GM18498 (cell line): ENCODE measurements at regions not wholly inside any gene's neighbourhood (a gene's known extent, or its start where the extent isn't known, plus 50 kb on each side); places are given as distances from the start of the nearest gene placed in this dataset.
"Not testable (repeated sequence)": the region's sequence is repeated elsewhere in the genome, so short reads cannot be mapped to it uniquely, and the experiment has no call there.

Experiments
- ATAC-seq: cut with Tn5 transposase; IDR thresholded peaks from one replicate; pipeline ENCODE4 v1.9.1; 2021; ENCODE audit warnings: mild to moderate bottlenecking, moderate library complexity; ENCODE audit not compliant: unreplicated experiment

DNA sequence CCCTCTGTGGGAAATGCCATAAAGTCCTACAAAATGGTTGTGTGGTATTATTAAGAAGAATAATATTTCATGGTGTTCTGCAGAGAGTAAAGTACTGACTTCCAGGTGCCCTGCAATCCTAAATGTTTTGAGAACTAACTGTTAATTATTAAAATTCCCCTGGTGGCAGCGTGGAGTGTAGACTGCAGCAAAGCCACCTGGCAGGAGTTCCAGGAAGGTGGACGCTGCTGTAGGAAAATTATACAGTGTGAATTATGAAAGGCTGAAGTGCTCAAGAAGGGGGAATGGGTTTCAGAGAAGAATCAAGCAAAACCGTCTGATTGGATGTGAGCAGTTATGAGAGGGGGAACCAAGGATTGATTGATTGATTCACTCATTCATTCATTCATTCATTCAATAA, 572.4 kb upstream of the PPP2R3A start:
- no peak for ATAC-seq

DNA sequence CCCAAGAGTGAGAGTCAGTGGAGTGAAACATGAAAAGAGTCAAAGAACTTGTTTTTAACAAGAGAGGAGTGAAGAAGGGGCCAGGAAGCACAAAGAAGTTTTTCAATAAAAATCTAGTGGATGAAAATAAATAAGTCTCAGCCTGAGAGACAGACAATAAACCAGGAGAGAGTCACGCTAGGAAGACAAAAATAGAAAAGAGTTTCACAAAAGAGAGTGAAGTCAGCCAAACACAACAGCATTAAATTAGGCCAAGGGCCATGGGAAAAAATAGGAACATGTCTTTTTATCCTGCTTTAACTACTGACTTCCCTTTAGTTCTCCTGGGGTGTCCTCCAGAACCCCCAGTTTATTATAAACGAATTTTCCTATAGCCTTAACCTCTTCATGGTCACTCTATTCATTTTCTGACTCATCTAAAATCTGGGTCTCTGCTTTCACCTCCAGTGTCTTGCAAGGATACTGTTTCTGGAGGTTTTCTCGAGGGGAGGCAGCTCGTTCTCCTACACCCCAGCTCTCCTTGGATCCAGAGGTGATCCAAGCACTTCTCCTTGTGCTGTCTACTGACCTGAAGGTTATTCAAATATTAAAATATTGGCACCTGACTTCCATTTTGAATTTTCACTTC, 571.5 kb upstream of the PPP2R3A start:
- ATAC-seq, result no peak

- no peak for ATAC-seq
Observed at GRCh38 chr3:135412475-135412874, 553.1 kb upstream of the PPP2R3A start.

- no peak for ATAC-seq
Observed at GRCh38 chr3:135416182-135416581, 549.3 kb upstream of the PPP2R3A start.

DNA sequence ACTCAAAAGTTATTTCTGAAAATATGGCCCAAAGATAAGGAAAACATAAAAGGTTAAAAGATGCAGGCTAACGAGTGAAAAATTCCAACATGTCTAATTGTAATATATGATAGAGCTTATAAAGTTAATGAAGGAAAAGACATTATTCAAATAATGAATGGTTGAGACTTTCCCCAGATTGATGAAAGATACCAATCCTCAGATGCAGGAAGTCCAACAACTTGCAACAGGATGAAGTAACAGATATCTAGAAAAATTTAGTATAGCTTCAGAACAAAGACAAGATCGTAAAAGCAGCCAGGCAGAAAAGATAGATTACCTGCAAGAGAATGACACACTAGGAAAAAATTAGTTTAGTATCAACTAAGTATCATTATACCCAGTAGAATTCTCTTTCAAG, 546.4 kb upstream of the PPP2R3A start:
- no peak for ATAC-seq

DNA sequence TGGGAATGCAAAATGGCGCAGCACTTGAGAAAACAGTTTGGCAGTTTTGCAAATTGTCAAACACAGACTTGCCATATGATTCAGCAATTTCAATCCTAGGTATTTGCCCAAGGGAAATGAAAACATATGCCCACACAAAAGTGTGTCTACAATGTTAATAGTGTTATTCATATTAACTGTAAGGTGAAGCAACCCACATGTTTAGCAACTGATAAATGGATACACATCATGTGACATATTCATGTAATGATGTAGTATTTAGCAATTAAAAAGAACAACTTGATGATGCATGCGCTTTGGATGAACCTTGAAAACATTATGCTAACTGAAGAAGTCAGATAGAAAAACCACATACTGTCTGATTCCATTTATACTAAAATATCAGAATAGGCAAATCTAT, 539.0 kb upstream of the PPP2R3A start:
- no peak for ATAC-seq

GRCh38 chr3:135432402-135432801, 533.1 kb upstream of the PPP2R3A start:
- no peak for ATAC-seq

- not testable (repeated sequence) for ATAC-seq
Observed at GRCh38 chr3:135438889-135439597, 526.5 kb upstream of the PPP2R3A start.

- ATAC-seq, result not testable (repeated sequence)
Observed at GRCh38 chr3:135439632-135440031, 525.9 kb upstream of the PPP2R3A start.

DNA sequence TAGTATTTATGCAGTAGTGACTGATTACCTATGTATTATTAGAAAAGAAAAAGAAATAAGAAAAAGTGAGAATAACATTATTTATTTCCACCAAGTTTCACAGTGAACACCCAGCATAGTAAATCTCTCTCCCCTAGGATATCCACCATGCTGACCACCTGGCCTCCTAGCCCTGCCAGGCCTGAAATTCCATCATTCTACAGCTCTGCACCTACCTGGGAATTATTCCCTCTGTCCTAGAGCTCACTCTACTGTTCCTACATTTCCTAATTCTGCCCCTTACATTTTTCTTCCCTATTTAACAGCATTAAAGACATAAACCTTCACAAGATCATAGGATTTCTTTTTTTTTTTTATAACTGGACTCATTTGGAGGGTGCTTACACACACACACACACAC, 525.3 kb upstream of the PPP2R3A start:
- no peak for ATAC-seq

DNA sequence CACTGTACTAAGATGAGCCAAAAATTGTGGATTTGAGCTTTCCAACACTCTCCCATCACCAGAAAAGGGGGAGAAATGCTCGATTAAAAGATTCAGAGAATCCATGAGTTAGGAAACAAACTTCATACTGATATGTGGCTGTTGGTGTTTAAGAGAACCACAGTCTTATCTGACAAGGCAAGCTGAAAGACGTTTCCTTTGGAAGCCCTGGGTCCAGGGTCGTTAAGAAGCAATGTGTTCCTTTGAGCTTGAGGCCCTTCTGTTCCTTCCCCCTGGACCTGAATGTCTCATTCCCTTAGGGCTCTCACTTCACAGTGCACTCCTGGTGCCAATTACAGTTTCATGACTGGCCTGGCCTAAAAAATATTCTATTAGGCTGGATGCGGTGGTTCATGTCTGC, 524.8 kb upstream of the PPP2R3A start:
- ATAC-seq, result no peak

- no peak for ATAC-seq
Observed at GRCh38 chr3:135444058-135444457, 521.5 kb upstream of the PPP2R3A start.

DNA sequence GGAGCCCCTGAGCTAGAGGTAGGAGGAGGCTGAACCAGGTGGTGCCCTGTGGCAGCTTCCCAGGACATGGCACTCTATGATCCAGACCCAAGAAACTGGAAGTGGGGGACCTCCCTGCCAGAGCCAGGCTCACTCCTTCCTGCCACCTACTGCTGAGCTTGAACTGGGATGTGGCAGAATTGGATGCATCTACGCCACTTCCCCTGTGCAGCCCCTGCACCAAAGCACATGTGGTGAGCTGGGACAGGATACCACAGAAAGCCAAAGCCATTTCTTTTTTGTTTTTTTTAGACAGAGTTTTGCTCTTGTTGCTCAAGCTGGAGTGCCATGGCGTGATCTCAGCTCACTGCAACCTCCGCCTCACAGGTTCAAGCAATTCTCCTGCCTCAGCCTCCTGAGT, 518.0 kb upstream of the PPP2R3A start:
- ATAC-seq, result no peak

DNA sequence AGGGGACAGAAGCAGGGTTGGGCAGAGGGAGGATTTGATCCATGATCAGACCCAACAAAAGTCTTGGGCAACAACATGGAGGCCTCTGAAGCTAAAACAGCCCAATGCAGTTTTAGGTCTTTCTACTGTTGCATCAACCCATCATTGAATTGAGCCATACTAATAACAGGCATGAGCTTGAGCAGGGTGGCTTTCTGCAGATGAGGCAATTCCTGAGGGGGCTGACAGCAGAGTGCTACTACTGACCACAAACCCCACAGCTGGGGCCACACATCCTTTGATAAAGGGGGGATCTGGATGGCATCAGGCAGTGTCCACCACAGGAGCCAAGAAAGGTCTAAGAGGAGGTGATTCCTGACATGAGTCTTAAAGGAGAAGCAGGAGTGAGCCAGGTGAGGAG, 517.0 kb upstream of the PPP2R3A start:
- ATAC-seq, result no peak

- no peak for ATAC-seq
Observed at GRCh38 chr3:135449046-135449445, 516.5 kb upstream of the PPP2R3A start.

DNA sequence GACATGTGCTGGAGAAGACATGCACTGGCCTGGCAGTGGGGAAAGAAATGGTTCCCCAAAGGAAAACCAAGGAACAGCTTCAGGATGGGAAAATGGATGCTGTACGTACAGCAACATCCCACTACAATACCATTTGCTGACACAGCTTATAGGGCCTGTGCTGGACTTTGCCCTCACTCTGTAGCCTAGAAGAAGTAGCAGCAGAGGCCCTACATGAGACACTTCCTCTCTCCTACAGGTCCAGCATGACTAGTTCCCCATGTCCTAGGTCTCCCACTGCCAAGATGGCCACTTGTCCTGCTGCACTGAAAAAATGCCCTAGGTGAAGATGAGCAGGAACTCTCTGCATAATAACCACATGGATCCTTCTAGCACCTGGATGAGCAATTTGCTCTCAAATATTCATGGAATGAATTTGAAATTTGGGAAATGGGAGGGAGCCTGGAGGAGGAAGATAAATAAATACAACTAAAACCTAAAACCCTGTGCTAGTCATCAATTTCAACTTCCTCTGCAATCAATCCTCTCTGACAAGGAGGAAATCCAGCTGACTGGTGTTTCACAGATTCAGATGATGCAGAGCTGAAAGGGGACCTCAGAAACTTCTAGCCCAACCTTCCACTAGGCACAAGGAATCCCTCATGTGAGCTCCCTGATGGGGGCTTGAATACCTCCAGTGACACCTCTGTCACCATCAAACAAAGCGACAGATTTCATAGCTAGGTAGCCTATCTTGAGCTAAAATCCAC, 514.3 kb upstream of the PPP2R3A start:
- ATAC-seq, result no peak

DNA sequence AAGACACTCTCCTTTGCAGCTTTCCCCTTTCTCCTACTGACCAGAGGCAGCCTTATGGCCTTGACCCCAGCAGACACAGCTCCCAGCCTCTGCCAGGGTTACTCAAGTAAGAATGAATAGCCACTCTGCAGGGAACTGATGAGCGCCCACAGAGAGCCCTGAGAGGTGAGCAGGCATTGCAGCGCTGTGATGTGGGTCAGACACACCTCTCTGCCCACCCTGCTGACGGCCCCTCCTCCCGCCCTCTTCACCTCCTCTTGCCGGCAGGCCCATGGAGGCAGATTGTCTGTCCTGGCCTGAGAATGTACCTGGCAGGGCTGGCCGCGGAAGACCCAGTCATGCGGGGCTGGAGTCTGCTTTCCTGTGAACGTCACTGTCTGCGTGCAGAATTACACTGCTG, 512.6 kb upstream of the PPP2R3A start:
- no peak for ATAC-seq

DNA sequence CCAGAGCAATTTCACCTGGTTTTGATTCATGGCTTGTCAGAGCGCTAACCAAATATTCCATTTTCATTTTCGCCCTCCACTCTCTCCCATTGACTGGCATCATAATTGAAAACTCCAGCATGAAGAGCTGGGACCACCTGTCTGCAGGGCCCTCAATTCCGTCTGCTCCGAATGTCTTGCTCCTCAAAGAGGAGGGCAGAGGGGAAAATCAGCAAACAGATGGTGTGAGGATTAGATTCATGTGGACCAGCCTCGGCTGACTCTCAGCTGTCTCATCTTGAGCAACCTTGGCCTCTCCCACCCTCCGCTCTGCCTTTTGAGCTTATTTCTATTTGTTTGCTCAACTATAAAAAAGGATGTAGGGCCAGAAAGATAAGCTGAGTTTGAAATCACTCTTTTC, 512.2 kb upstream of the PPP2R3A start:
- no peak for ATAC-seq

DNA sequence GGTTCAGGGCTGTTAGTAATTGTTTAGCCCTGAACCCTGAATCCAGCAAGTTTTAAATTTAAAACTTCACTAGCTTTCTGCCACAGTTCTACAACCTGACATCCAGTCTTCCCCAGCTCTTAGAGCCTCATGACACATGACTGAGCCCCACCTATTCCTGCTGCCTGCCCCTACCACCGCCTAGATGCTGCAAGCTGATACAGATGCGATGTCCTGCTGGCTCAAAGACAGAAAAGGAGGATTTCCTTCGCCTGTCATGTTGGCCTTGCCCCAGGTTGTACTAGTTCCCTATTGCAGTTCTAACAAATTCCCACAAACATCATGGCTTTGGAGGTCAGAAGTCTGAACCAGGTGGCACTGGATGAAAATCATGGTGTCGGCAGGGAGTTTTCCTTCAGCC, 510.6 kb upstream of the PPP2R3A start:
- ATAC-seq, result no peak

- no peak for ATAC-seq
Observed at GRCh38 chr3:135456108-135456790, 509.3 kb upstream of the PPP2R3A start.

GRCh38 chr3:135458541-135459322, 506.8 kb upstream of the PPP2R3A start:
- no peak for ATAC-seq
